GM23338 (cell line): ENCODE measurements at regions not wholly inside any gene's neighbourhood (a gene's known extent, or its start where the extent isn't known, plus 50 kb on each side); places are given as distances from the start of the nearest gene placed in this dataset.

Experiments
- ATAC-seq: fragments of 200-7000 bp; cut with Tn5 transposase; 3 replicates; pipeline ENCODE4 v1.9.1; 2020
- DNase-seq: peaks from one replicate; pipeline ENCODE4 v3.0.0-alpha.2; 2015; ENCODE audit warnings: low spot score
- H2AFZ ChIP-seq: fragments of 200-600 bp; sonication (generic); 2 replicates; pipeline ENCODE4 v1.8.0; 2016; ENCODE audit warnings: antibody characterized with exemption, mild to moderate bottlenecking, moderate library complexity
- H3F3A ChIP-seq: fragments of 200-600 bp; sonication (generic); replicated peaks from 2 replicates; pipeline ENCODE4 v1.8.0; 2017; ENCODE audit warnings: antibody characterized with exemption, mixed run types, low read depth
- H3K27ac ChIP-seq: fragments of 200-600 bp; sonication (generic); 2 replicates; pipeline ENCODE4 v1.6.1; 2016; ENCODE audit warnings: low read depth
- H3K27me3 ChIP-seq: fragments of 200-600 bp; sonication (generic); 2 replicates; pipeline ENCODE4 v1.8.0; 2016; ENCODE audit warnings: mild to moderate bottlenecking, mixed run types, moderate library complexity; ENCODE audit not compliant: insufficient read depth
- H3K36me3 ChIP-seq: fragments of 200-600 bp; sonication (generic); 2 replicates; pipeline ENCODE4 v1.8.0; 2016; ENCODE audit warnings: mild to moderate bottlenecking; ENCODE audit not compliant: insufficient read depth
- H3K4me1 ChIP-seq: fragments of 200-600 bp; sonication (generic); 2 replicates; pipeline ENCODE4 v1.8.0; 2016; ENCODE audit warnings: mild to moderate bottlenecking, moderate library complexity; ENCODE audit not compliant: insufficient read depth
- H3K4me2 ChIP-seq: fragments of 200-600 bp; sonication (generic); 2 replicates; pipeline ENCODE4 v1.7.1; 2017; ENCODE audit warnings: mixed run types
- H3K4me3 ChIP-seq: fragments of 200-600 bp; sonication (generic); 2 replicates; pipeline ENCODE4 v1.6.1; 2016; ENCODE audit warnings: mixed run types
- H3K79me2 ChIP-seq: fragments of 200-600 bp; sonication (generic); replicated peaks from 2 replicates; pipeline ENCODE4 v1.8.0; 2017; ENCODE audit warnings: mild to moderate bottlenecking; ENCODE audit not compliant: insufficient read depth
- H3K9me2 ChIP-seq: fragments of 200-600 bp; sonication (generic); 2 replicates; pipeline ENCODE4 v1.8.0; 2017; ENCODE audit not compliant: insufficient read depth
- H4K20me1 ChIP-seq: fragments of 200-600 bp; sonication (generic); replicated peaks from 2 replicates; pipeline ENCODE4 v1.8.0; 2017; ENCODE audit warnings: mild to moderate bottlenecking; ENCODE audit not compliant: insufficient read depth
- H3K27ac Mint-ChIP-seq: 2 replicates; pipeline ENCODE4 v1.8.0; 2020; ENCODE audit warnings: inconsistent platforms, mild to moderate bottlenecking, moderate library complexity, mixed read lengths
- H3K27me3 Mint-ChIP-seq: 3 replicates; pipeline ENCODE4 v1.8.0; 2022; ENCODE audit warnings: low read depth, mild to moderate bottlenecking, moderate library complexity, mixed read lengths, inconsistent platforms; ENCODE audit not compliant: insufficient read depth, poor library complexity
- H3K36me3 Mint-ChIP-seq: 3 replicates; pipeline ENCODE4 v1.8.0; 2021; ENCODE audit warnings: low read depth, mild to moderate bottlenecking, inconsistent platforms, moderate library complexity, mixed read lengths
- H3K4me1 Mint-ChIP-seq: 3 replicates; pipeline ENCODE4 v1.8.0; 2020; ENCODE audit warnings: mild to moderate bottlenecking, inconsistent platforms, mixed read lengths
- H3K4me3 Mint-ChIP-seq: 3 replicates; pipeline ENCODE4 v1.8.0; 2021; ENCODE audit warnings: moderate library complexity, mild to moderate bottlenecking, inconsistent platforms, mixed read lengths
- H3K9me3 Mint-ChIP-seq: 3 replicates; pipeline ENCODE4 v1.8.0; 2020; ENCODE audit warnings: moderate library complexity, mild to moderate bottlenecking, inconsistent platforms, mixed read lengths
- CREB1 ChIP-seq: fragments of 250-450 bp; sonication (Bioruptor Pico); IDR thresholded peaks from 2 replicates; pipeline ENCODE4 v1.5.0; 2020; ENCODE audit warnings: low read depth, mild to moderate bottlenecking, moderate library complexity
- CTCF ChIP-seq, 2 experiments: fragments of 200-600 bp in 1 of 2; sonication (generic) in 1 of 2; conservative IDR thresholded peaks; 2 replicates each; pipeline versions ENCODE4 v1.5.1 to v1.6.1; 2016 to 2017; ENCODE audit warnings: antibody characterized with exemption in 2 of 2, low read depth in 2 of 2, mild to moderate bottlenecking in 2 of 2, moderate library complexity in 1 of 2
- EZH2 ChIP-seq: fragments of 200-600 bp; sonication (generic); IDR thresholded peaks from one replicate; pipeline ENCODE4 v1.8.0; 2017; ENCODE audit warnings: antibody characterized with exemption, mild to moderate bottlenecking, low read depth; ENCODE audit not compliant: unreplicated experiment
- EZH2phosphoT487 ChIP-seq: fragments of 200-600 bp; sonication (generic); IDR thresholded peaks from one replicate; pipeline ENCODE4 v1.8.1; 2018; ENCODE audit warnings: antibody characterized with exemption; ENCODE audit not compliant: unreplicated experiment
- JUNB ChIP-seq: IDR thresholded peaks from one replicate; pipeline ENCODE4 v1.6.1; 2016; ENCODE audit warnings: antibody characterized with exemption; ENCODE audit not compliant: unreplicated experiment
- NANOG ChIP-seq: IDR thresholded peaks from 2 replicates; pipeline ENCODE4 v1.6.1; 2016; ENCODE audit warnings: antibody characterized with exemption, borderline replicate concordance
- POLR2AphosphoS5 ChIP-seq: IDR thresholded peaks from 2 replicates; pipeline ENCODE4 v1.6.1; 2016; ENCODE audit warnings: antibody characterized with exemption, low read depth
- STAT1 ChIP-seq: IDR thresholded peaks from one replicate; pipeline ENCODE4 v1.6.1; 2016; ENCODE audit warnings: antibody characterized with exemption; ENCODE audit not compliant: unreplicated experiment
- ZNF114 ChIP-seq: fragments of 250-450 bp; sonication (Bioruptor Pico); IDR thresholded peaks from 2 replicates; pipeline ENCODE4 v1.5.0; 2020; ENCODE audit warnings: mild to moderate bottlenecking, moderate library complexity
- ZNF331 ChIP-seq: fragments of 250-450 bp; sonication (Bioruptor Pico); IDR thresholded peaks from 2 replicates; pipeline ENCODE4 v1.5.0; 2020; ENCODE audit warnings: low read depth, mild to moderate bottlenecking, moderate library complexity
- TF ChIP-seq, protein P1 (sequence below): IDR thresholded peaks from 2 replicates; pipeline ENCODE4 v1.6.1; 2016; ENCODE audit warnings: antibody characterized with exemption
- TF ChIP-seq, protein P2 (sequence below): fragments of 250-450 bp; sonication (Bioruptor Pico); IDR thresholded peaks from 2 replicates; pipeline ENCODE4 v1.5.0; 2020; ENCODE audit warnings: mild to moderate bottlenecking, moderate library complexity
- TF ChIP-seq, protein P3 (sequence below): IDR thresholded peaks from one replicate; pipeline ENCODE4 v1.6.1; 2018; ENCODE audit warnings: antibody characterized with exemption; ENCODE audit not compliant: unreplicated experiment

GRCh38 chr2:57207191-57207590 is 839.4 kb upstream of the VRK2 start:
- Histone ChIP-seq H3K36me3 (no peaks in the 10 kb centered on the region), H3K79me2 (no peaks in the 10 kb centered on the region), H3K27me3 (no peaks in the 10 kb centered on the region), H4K20me1 (no peaks in the 10 kb centered on the region), H3K4me2 (no peak overlapping the region), H3F3A (no peaks in the 10 kb centered on the region), H3K4me1 (no peaks in the 10 kb centered on the region), H3K4me3 (no peak overlapping the region), H3K9me2 (peaks cover 13% of the 10 kb centered on the region; the same call in 1 of the 2 replicates), H3K27ac (no peak overlapping the region), H2AFZ (no peak overlapping the region)
- no peak for TF ChIP-seq STAT1
- TF ChIP-seq CREB1: no peak
- no peak for TF ChIP-seq CTCF (conservative IDR thresholded peaks at IDR 0.05; ENCODE audit: low read depth in 2 of 2)
- TF ChIP-seq, protein P1, sequence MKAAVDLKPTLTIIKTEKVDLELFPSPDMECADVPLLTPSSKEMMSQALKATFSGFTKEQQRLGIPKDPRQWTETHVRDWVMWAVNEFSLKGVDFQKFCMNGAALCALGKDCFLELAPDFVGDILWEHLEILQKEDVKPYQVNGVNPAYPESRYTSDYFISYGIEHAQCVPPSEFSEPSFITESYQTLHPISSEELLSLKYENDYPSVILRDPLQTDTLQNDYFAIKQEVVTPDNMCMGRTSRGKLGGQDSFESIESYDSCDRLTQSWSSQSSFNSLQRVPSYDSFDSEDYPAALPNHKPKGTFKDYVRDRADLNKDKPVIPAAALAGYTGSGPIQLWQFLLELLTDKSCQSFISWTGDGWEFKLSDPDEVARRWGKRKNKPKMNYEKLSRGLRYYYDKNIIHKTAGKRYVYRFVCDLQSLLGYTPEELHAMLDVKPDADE: no peak
- TF ChIP-seq EZH2: no peak
- TF ChIP-seq EZH2phosphoT487: no peak
- TF ChIP-seq JUNB: no peak
- no peak for TF ChIP-seq POLR2AphosphoS5
- TF ChIP-seq ZNF114 (CRISPR knock-in tag): no peak
- TF ChIP-seq, protein P2, sequence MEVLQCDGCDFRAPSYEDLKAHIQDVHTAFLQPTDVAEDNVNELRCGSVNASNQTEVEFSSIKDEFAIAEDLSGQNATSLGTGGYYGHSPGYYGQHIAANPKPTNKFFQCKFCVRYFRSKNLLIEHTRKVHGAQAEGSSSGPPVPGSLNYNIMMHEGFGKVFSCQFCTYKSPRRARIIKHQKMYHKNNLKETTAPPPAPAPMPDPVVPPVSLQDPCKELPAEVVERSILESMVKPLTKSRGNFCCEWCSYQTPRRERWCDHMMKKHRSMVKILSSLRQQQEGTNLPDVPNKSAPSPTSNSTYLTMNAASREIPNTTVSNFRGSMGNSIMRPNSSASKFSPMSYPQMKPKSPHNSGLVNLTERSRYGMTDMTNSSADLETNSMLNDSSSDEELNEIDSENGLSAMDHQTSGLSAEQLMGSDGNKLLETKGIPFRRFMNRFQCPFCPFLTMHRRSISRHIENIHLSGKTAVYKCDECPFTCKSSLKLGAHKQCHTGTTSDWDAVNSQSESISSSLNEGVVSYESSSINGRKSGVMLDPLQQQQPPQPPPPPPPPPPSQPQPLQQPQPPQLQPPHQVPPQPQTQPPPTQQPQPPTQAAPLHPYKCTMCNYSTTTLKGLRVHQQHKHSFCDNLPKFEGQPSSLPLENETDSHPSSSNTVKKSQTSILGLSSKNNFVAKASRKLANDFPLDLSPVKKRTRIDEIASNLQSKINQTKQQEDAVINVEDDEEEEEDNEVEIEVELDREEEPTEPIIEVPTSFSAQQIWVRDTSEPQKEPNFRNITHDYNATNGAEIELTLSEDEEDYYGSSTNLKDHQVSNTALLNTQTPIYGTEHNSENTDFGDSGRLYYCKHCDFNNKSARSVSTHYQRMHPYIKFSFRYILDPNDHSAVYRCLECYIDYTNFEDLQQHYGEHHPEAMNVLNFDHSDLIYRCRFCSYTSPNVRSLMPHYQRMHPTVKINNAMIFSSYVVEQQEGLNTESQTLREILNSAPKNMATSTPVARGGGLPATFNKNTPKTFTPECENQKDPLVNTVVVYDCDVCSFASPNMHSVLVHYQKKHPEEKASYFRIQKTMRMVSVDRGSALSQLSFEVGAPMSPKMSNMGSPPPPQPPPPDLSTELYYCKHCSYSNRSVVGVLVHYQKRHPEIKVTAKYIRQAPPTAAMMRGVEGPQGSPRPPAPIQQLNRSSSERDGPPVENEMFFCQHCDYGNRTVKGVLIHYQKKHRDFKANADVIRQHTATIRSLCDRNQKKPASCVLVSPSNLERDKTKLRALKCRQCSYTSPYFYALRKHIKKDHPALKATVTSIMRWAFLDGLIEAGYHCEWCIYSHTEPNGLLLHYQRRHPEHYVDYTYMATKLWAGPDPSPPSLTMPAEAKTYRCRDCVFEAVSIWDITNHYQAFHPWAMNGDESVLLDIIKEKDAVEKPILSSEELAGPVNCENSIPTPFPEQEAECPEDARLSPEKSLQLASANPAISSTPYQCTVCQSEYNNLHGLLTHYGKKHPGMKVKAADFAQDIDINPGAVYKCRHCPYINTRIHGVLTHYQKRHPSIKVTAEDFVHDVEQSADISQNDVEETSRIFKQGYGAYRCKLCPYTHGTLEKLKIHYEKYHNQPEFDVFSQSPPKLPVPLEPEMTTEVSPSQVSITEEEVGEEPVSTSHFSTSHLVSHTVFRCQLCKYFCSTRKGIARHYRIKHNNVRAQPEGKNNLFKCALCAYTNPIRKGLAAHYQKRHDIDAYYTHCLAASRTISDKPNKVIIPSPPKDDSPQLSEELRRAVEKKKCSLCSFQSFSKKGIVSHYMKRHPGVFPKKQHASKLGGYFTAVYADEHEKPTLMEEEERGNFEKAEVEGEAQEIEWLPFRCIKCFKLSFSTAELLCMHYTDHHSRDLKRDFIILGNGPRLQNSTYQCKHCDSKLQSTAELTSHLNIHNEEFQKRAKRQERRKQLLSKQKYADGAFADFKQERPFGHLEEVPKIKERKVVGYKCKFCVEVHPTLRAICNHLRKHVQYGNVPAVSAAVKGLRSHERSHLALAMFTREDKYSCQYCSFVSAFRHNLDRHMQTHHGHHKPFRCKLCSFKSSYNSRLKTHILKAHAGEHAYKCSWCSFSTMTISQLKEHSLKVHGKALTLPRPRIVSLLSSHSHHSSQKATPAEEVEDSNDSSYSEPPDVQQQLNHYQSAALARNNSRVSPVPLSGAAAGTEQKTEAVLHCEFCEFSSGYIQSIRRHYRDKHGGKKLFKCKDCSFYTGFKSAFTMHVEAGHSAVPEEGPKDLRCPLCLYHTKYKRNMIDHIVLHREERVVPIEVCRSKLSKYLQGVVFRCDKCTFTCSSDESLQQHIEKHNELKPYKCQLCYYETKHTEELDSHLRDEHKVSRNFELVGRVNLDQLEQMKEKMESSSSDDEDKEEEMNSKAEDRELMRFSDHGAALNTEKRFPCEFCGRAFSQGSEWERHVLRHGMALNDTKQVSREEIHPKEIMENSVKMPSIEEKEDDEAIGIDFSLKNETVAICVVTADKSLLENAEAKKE: no peak
- no peak for TF ChIP-seq NANOG
- TF ChIP-seq, protein P3, sequence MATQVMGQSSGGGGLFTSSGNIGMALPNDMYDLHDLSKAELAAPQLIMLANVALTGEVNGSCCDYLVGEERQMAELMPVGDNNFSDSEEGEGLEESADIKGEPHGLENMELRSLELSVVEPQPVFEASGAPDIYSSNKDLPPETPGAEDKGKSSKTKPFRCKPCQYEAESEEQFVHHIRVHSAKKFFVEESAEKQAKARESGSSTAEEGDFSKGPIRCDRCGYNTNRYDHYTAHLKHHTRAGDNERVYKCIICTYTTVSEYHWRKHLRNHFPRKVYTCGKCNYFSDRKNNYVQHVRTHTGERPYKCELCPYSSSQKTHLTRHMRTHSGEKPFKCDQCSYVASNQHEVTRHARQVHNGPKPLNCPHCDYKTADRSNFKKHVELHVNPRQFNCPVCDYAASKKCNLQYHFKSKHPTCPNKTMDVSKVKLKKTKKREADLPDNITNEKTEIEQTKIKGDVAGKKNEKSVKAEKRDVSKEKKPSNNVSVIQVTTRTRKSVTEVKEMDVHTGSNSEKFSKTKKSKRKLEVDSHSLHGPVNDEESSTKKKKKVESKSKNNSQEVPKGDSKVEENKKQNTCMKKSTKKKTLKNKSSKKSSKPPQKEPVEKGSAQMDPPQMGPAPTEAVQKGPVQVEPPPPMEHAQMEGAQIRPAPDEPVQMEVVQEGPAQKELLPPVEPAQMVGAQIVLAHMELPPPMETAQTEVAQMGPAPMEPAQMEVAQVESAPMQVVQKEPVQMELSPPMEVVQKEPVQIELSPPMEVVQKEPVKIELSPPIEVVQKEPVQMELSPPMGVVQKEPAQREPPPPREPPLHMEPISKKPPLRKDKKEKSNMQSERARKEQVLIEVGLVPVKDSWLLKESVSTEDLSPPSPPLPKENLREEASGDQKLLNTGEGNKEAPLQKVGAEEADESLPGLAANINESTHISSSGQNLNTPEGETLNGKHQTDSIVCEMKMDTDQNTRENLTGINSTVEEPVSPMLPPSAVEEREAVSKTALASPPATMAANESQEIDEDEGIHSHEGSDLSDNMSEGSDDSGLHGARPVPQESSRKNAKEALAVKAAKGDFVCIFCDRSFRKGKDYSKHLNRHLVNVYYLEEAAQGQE: no peak
- TF ChIP-seq ZNF331 (CRISPR knock-in tag): no peak
- no peak for ATAC-seq
- H3K36me3 Mint-ChIP-seq: no peaks in the 10 kb centered on the region
- no peak overlapping the region for H3K27ac Mint-ChIP-seq
- no peak overlapping the region for H3K4me3 Mint-ChIP-seq
- no peaks in the 10 kb centered on the region for H3K4me1 Mint-ChIP-seq
- H3K27me3 Mint-ChIP-seq: peaks cover 2% of the 10 kb centered on the region
- no peak for DNase-seq
- H3K9me3 Mint-ChIP-seq: no peaks in the 10 kb centered on the region; the same call in 2 of the 3 replicates
